SK-N-SH (cell line): ENCODE measurements at regions not wholly inside any gene's neighbourhood (a gene's known extent, or its start where the extent isn't known, plus 50 kb on each side); places are given as distances from the start of the nearest gene placed in this dataset.

ENCODE experiments used
- RCOR1 ChIP-seq: fragments of 150-350 bp; IDR thresholded peaks from 2 replicates; pipeline ENCODE4 v1.6.1; 2017; ENCODE audit warnings: antibody characterized with exemption, low read length
- RFX5 ChIP-seq: IDR thresholded peaks from 2 replicates; pipeline ENCODE4 v1.6.1; 2012; ENCODE audit warnings: mild to moderate bottlenecking, improper control_type of control experiment, low read length
- YY1 ChIP-seq: IDR thresholded peaks from 2 replicates; pipeline ENCODE4 v1.4.0; 2012; ENCODE audit warnings: low read depth, mild to moderate bottlenecking
- TF ChIP-seq, protein P1 (sequence below): fragments of 200-600 bp; sonication (generic); IDR thresholded peaks from 2 replicates; pipeline ENCODE4 v1.6.1; 2017; ENCODE audit warnings: antibody characterized with exemption, mild to moderate bottlenecking, moderate library complexity
- TF ChIP-seq, protein P2 (sequence below): fragments of 150-350 bp; IDR thresholded peaks from 2 replicates; pipeline ENCODE4 v1.6.1; 2016; ENCODE audit warnings: mild to moderate bottlenecking, low read depth, low read length

DNA sequence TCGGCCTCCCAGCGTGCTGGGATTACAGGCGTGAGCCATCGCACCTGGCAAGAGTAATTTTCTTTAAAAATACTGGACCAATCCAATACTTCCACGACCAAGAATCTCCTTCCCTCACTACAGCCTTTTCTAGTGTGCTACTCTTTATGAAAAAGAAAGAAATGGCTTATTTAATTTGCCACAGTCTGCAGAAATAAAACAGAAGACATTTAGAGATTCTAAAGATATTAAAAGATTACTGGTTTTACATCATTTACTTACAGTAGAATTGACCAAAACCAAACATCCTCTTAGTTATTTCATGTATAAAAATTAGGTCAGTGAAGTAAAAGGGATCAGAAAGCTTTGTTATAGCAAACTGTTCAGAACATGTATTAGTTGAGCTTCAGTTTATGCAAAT is 679.6 kb downstream of the MAT2B start:
- TF ChIP-seq YY1 (no peak), RCOR1 (no peak), RFX5 (no peak)
- TF ChIP-seq, protein P1, sequence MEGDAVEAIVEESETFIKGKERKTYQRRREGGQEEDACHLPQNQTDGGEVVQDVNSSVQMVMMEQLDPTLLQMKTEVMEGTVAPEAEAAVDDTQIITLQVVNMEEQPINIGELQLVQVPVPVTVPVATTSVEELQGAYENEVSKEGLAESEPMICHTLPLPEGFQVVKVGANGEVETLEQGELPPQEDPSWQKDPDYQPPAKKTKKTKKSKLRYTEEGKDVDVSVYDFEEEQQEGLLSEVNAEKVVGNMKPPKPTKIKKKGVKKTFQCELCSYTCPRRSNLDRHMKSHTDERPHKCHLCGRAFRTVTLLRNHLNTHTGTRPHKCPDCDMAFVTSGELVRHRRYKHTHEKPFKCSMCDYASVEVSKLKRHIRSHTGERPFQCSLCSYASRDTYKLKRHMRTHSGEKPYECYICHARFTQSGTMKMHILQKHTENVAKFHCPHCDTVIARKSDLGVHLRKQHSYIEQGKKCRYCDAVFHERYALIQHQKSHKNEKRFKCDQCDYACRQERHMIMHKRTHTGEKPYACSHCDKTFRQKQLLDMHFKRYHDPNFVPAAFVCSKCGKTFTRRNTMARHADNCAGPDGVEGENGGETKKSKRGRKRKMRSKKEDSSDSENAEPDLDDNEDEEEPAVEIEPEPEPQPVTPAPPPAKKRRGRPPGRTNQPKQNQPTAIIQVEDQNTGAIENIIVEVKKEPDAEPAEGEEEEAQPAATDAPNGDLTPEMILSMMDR, result no peak
- TF ChIP-seq, protein P2, sequence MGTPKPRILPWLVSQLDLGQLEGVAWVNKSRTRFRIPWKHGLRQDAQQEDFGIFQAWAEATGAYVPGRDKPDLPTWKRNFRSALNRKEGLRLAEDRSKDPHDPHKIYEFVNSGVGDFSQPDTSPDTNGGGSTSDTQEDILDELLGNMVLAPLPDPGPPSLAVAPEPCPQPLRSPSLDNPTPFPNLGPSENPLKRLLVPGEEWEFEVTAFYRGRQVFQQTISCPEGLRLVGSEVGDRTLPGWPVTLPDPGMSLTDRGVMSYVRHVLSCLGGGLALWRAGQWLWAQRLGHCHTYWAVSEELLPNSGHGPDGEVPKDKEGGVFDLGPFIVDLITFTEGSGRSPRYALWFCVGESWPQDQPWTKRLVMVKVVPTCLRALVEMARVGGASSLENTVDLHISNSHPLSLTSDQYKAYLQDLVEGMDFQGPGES, result no peak
